Natural killer cell (primary cell): ENCODE measurements at regions not wholly inside any gene's neighbourhood (a gene's known extent, or its start where the extent isn't known, plus 50 kb on each side); places are given as distances from the start of the nearest gene placed in this dataset.
"Not testable (repeated sequence)": the region's sequence is repeated elsewhere in the genome, so short reads cannot be mapped to it uniquely, and the experiment has no call there.

ENCODE experiments used
- ATAC-seq, 3 donors: fragments of 150-1000 bp in 2 of 3; fragments of 200-7000 bp in 1 of 3; cut with Tn5 transposase; 1 replicate in 1 of 3; 2 replicates in 2 of 3; pipeline ENCODE4 v1.10.0; 2021; ENCODE audit warnings: mild to moderate bottlenecking in 2 of 3, moderate library complexity in 2 of 3
- DNase-seq, 2 donors: peaks; one replicate each; pipeline versions ENCODE4 v3.0.0 to v3.0.0-alpha.2; 2013 to 2021; ENCODE audit warnings: mixed read lengths in 1 of 2
- H3K27ac ChIP-seq: one replicate; pipeline ENCODE4 v1.5.1; 2013; ENCODE audit warnings: mild to moderate bottlenecking, low read length
- H3K27me3 ChIP-seq: one replicate; pipeline ENCODE4 v1.6.1; 2013; ENCODE audit warnings: low read length; ENCODE audit not compliant: control insufficient read depth, insufficient read depth
- H3K36me3 ChIP-seq: one replicate; pipeline ENCODE4 v1.6.1; 2013; ENCODE audit warnings: low read length; ENCODE audit not compliant: control insufficient read depth, insufficient read depth
- H3K4me1 ChIP-seq: one replicate; pipeline ENCODE4 v1.6.1; 2013; ENCODE audit warnings: low read length; ENCODE audit not compliant: control insufficient read depth, insufficient read depth
- H3K4me3 ChIP-seq: one replicate; pipeline ENCODE4 v1.5.1; 2013; ENCODE audit warnings: low read length
- H3K9me3 ChIP-seq: one replicate; pipeline ENCODE4 v1.6.1; 2013; ENCODE audit warnings: low read length; ENCODE audit not compliant: control insufficient read depth, insufficient read depth
- H3K27ac Mint-ChIP-seq, 2 donors: one replicate each; pipeline ENCODE4 v1.8.0; 2022; ENCODE audit warnings: mild to moderate bottlenecking in 2 of 2, mixed read lengths in 2 of 2, moderate library complexity in 1 of 2
- H3K27me3 Mint-ChIP-seq, 2 donors: one replicate each; pipeline ENCODE4 v1.8.0; 2022; ENCODE audit warnings: low read depth in 2 of 2, mixed read lengths in 2 of 2
- H3K36me3 Mint-ChIP-seq: one replicate; pipeline ENCODE4 v1.8.0; 2022; ENCODE audit warnings: mixed read lengths
- H3K4me1 Mint-ChIP-seq, 2 donors: one replicate each; pipeline ENCODE4 v1.8.0; 2022; ENCODE audit warnings: mixed read lengths in 2 of 2
- H3K4me3 Mint-ChIP-seq: one replicate; pipeline ENCODE4 v1.8.0; 2022; ENCODE audit warnings: mild to moderate bottlenecking, moderate library complexity, mixed read lengths
- H3K9me3 Mint-ChIP-seq, 2 donors: one replicate each; pipeline ENCODE4 v1.8.0; 2022; ENCODE audit warnings: mixed read lengths in 2 of 2
- CTCF ChIP-seq: fragments of 200-600 bp; IDR thresholded peaks from one replicate; pipeline ENCODE4 v1.8.0; 2022; ENCODE audit warnings: antibody characterized with exemption
- WGBS: methylation state at CpG from one replicate; pipeline ENCODE4 v1.1.7; 2013; ENCODE audit warnings: missing lambda C conversion rate; ENCODE audit not compliant: insufficient coverage; 5-methylcytosine and 5-hydroxymethylcytosine counted together
- intact Hi-C: fragments of 100-400 bp; cut with micrococcal nuclease; formaldehyde crosslinking; loops from one replicate; pipeline ENCODE4 v1.14.2; 2022

- H3K27ac ChIP-seq, result no peak overlapping the region
- ATAC-seq, result no peak
- H3K4me3 ChIP-seq, result no peak overlapping the region
- H3K4me1 ChIP-seq, result no peaks in the 10 kb centered on the region
- no peaks in the 10 kb centered on the region for H3K4me1 Mint-ChIP-seq
- H3K27me3 ChIP-seq, result no peaks in the 10 kb centered on the region
- no peaks in the 10 kb centered on the region for H3K36me3 Mint-ChIP-seq
- no peak for TF ChIP-seq CTCF
- H3K36me3 ChIP-seq, result no peaks in the 10 kb centered on the region
- H3K27ac Mint-ChIP-seq, result no peak overlapping the region
- intact Hi-C loops, result no loop called here
- no peaks in the 10 kb centered on the region for H3K9me3 ChIP-seq
- no peaks in the 10 kb centered on the region for H3K27me3 Mint-ChIP-seq
- no peak overlapping the region for H3K4me3 Mint-ChIP-seq
- H3K9me3 Mint-ChIP-seq, result peaks cover 2 to 8% of the 10 kb centered on the region in 2 donors
- no CpG with 5 or more reads among the region's 2 CpGs for WGBS
- DNase-seq, result no peak
Observed at GRCh38 chr3:87549208-87549607, 272.8 kb upstream of the POU1F1 start.

GRCh38 chr3:87548271-87548670, 271.9 kb upstream of the POU1F1 start:
- H3K36me3 Mint-ChIP-seq, result no peaks in the 10 kb centered on the region
- H3K4me3 ChIP-seq, result no peak overlapping the region
- ATAC-seq, result no peak

GRCh38 chr3:87546216-87546615, 269.8 kb upstream of the POU1F1 start:
- intact Hi-C loops, result no loop called here
- 90% methylated on average over 2 of the region's 5 CpGs for WGBS
- ATAC-seq, result no peak

More at GRCh38 chr3:87548271-87548670, 271.9 kb upstream of the POU1F1 start:
- intact Hi-C loops, result no loop called here
- no peaks in the 10 kb centered on the region for H3K9me3 ChIP-seq
- H3K4me3 Mint-ChIP-seq, result no peak overlapping the region
- no peaks in the 10 kb centered on the region for H3K4me1 Mint-ChIP-seq
- no peaks in the 10 kb centered on the region for H3K4me1 ChIP-seq
- H3K27ac ChIP-seq, result no peak overlapping the region
- H3K27ac Mint-ChIP-seq, result no peak overlapping the region
- no peaks in the 10 kb centered on the region for H3K36me3 ChIP-seq
- WGBS, result 70% methylated on average over 4 of the region's 4 CpGs
- TF ChIP-seq CTCF, result no peak
- peaks cover 2 to 8% of the 10 kb centered on the region in 2 donors for H3K9me3 Mint-ChIP-seq
- H3K27me3 ChIP-seq, result no peaks in the 10 kb centered on the region
- no peak for DNase-seq
- H3K27me3 Mint-ChIP-seq, result no peaks in the 10 kb centered on the region

GRCh38 chr3:87543408-87543807, 267.0 kb upstream of the POU1F1 start:
- not testable (repeated sequence) for H3K27me3 Mint-ChIP-seq, H3K27ac Mint-ChIP-seq

More at GRCh38 chr3:87546216-87546615, 269.8 kb upstream of the POU1F1 start:
- H3K27ac Mint-ChIP-seq, result no peak overlapping the region
- no peaks in the 10 kb centered on the region for H3K27me3 ChIP-seq
- H3K4me1 ChIP-seq, result no peaks in the 10 kb centered on the region
- no peak overlapping the region for H3K27ac ChIP-seq
- no peaks in the 10 kb centered on the region for H3K9me3 ChIP-seq
- peaks cover 4 to 13% of the 10 kb centered on the region in 2 donors for H3K9me3 Mint-ChIP-seq
- no peaks in the 10 kb centered on the region for H3K4me1 Mint-ChIP-seq
- no peak for DNase-seq
- H3K4me3 Mint-ChIP-seq, result no peak overlapping the region
- H3K36me3 Mint-ChIP-seq, result no peaks in the 10 kb centered on the region
- H3K4me3 ChIP-seq, result no peak overlapping the region
- no peak for TF ChIP-seq CTCF
- no peaks in the 10 kb centered on the region for H3K36me3 ChIP-seq
- H3K27me3 Mint-ChIP-seq, result no peaks in the 10 kb centered on the region

More at GRCh38 chr3:87543408-87543807, 267.0 kb upstream of the POU1F1 start:
- H3K27me3 ChIP-seq, ATAC-seq, H3K27ac ChIP-seq, H3K4me1 ChIP-seq, DNase-seq, intact Hi-C loops, H3K4me1 Mint-ChIP-seq, H3K4me3 ChIP-seq, H3K9me3 ChIP-seq, H3K36me3 ChIP-seq, H3K4me3 Mint-ChIP-seq, H3K36me3 Mint-ChIP-seq: not testable (repeated sequence)
- 74% methylated on average over 2 of the region's 2 CpGs for WGBS
- H3K9me3 Mint-ChIP-seq, result peaks cover 7 to 15% of the 10 kb centered on the region in 2 donors
